Spleen (tissue), 7 donors: ENCODE measurements at regions not wholly inside any gene's neighbourhood (a gene's known extent, or its start where the extent isn't known, plus 50 kb on each side); places are given as distances from the start of the nearest gene placed in this dataset.

Experiments
- POLR2AphosphoS5 ChIP-seq, 3 donors: sonication (generic); formaldehyde crosslinking; IDR thresholded peaks; one replicate each; pipeline ENCODE4 v1.5.1; 2017; ENCODE audit warnings: antibody characterized with exemption in 3 of 3
- TF ChIP-seq, protein P1 (sequence below), 11 experiments: fragments of 200-600 bp in 7 of 11; fragments of 450-650 bp in 4 of 11; sonication (generic) in 4 of 11; IDR thresholded peaks in 8 of 11; conservative IDR thresholded peaks in 3 of 11; 1 replicate in 7 of 11; 2 replicates in 4 of 11; pipeline versions ENCODE4 v1.4.0 to v1.8.0; 2016 to 2021; ENCODE audit warnings: antibody characterized with exemption in 11 of 11, inconsistent platforms in 4 of 11, mild to moderate bottlenecking in 1 of 11
- donor health status: DM: no; HTN: no; CAD: no; lungs with moderate emphysema.
- donor health status: DM: no; HTN: no; CAD: no.
- donor health status: DM: no; HTN: no; CAD: no.

- TF ChIP-seq, protein P1, sequence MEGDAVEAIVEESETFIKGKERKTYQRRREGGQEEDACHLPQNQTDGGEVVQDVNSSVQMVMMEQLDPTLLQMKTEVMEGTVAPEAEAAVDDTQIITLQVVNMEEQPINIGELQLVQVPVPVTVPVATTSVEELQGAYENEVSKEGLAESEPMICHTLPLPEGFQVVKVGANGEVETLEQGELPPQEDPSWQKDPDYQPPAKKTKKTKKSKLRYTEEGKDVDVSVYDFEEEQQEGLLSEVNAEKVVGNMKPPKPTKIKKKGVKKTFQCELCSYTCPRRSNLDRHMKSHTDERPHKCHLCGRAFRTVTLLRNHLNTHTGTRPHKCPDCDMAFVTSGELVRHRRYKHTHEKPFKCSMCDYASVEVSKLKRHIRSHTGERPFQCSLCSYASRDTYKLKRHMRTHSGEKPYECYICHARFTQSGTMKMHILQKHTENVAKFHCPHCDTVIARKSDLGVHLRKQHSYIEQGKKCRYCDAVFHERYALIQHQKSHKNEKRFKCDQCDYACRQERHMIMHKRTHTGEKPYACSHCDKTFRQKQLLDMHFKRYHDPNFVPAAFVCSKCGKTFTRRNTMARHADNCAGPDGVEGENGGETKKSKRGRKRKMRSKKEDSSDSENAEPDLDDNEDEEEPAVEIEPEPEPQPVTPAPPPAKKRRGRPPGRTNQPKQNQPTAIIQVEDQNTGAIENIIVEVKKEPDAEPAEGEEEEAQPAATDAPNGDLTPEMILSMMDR (IDR thresholded peaks at IDR 0.05 in 8 of 11, conservative IDR thresholded peaks at IDR 0.05 in 3 of 11), result no peak
- TF ChIP-seq POLR2AphosphoS5 (IDR thresholded peaks at IDR 0.05), result no peak
Measured at GRCh38 chr2:121099329-121100290, 185.4 kb downstream of the TFCP2L1 start.
